ENCODE measurements at regions not wholly inside any gene's neighbourhood (a gene's known extent, or its start where the extent isn't known, plus 50 kb on each side); places are given as distances from the start of the nearest gene placed in this dataset.

DNA sequence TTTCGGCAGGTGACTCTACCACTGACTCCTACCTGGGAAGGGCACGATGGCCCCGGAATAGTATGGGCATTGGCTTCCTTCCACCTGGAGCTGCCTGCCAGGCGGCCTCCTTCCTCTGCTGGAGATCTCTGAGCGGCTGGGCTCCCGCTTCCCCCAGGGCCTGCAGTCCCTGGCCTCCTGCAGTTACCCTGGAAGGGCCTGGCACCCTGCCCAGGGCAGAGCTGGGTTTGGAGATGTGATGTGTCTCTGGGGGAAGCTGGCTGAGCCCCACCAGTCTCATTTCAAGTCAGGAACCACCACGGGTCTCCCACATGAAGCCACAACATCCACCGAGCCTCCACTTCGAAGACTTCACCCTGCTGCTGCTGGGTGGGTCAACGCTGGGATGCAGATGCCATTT lies 97.9 kb downstream of the IRF8 start:
- no peaks in the 10 kb centered on the region for H4K20me1 ChIP-seq (ENCODE audit: control insufficient read depth, insufficient read depth)
- peak overlapping the region; percentile 91 for H3K4me2 ChIP-seq (ENCODE audit: control insufficient read depth, insufficient read depth)
- H3K36me3 ChIP-seq (ENCODE audit: control insufficient read depth in 2 of 2, insufficient read depth in 2 of 2, low read length in 1 of 2) = no peaks in the 10 kb centered on the region
- ChIA-PET POLR2A (interaction anchor here (2.1 to 7.7 kb wide), 2 partner anchors 9 to 13 kb away, joined by 8 to 58 read pairs; no protein-coding TSS in a partner anchor), SMC1A (ENCODE audit: uncharacterized antibody, unreplicated experiment) (interaction anchor here (0.9 to 18.6 kb wide), 4 partner anchors 11 to 175 kb away, joined by 3 to 338 read pairs (median 154); partner anchors contain the start of gene IRF8), CTCF (interaction anchor here (0.6 to 4.2 kb wide), 5 partner anchors 9 to 177 kb away, joined by 3 to 42 read pairs (median 8); no protein-coding TSS in a partner anchor), RAD21 (ENCODE audit: unreplicated experiment) (interaction anchor here (1.0 to 4.8 kb wide), 3 partner anchors 8 to 175 kb away, joined by 3 to 36 read pairs (median 3); no protein-coding TSS in a partner anchor)
- H3K4me3 ChIP-seq = no peak overlapping the region
- no peak for TF ChIP-seq ZNF592 (IDR thresholded peaks at IDR 0.05)
- no peak for TF ChIP-seq RAD51 (IDR thresholded peaks at IDR 0.05)
- no peak for TF ChIP-seq SUZ12 (IDR thresholded peaks at IDR 0.05; ENCODE audit: unreplicated experiment)
- no peak for TF ChIP-seq MEF2A (IDR thresholded peaks at IDR 0.05; ENCODE audit: insufficient read depth, low read depth, low read length)
- TF ChIP-seq ZBTB33 (IDR thresholded peaks at IDR 0.05) = no peak
- no peak for TF ChIP-seq CHD1 (IDR thresholded peaks at IDR 0.05; ENCODE audit: low read depth, low read length)
- TF ChIP-seq POLR2A (IDR thresholded peaks at IDR 0.05; ENCODE audit: low read depth, low read length) = no peak
- TF ChIP-seq POU2F2 (IDR thresholded peaks at IDR 0.05; ENCODE audit: borderline replicate concordance, low read depth, low read length) = no peak
- H3K9me3 ChIP-seq (replicated peaks; ENCODE audit: control insufficient read depth, insufficient read depth, low read length) = peaks cover 3% of the 10 kb centered on the region; the same call in 2 of the 3 replicates
- peaks cover 87% of the 10 kb centered on the region for H3K4me1 ChIP-seq (ENCODE audit: control insufficient read depth, insufficient read depth, low read length)
- H3K79me2 ChIP-seq (ENCODE audit: control insufficient read depth, insufficient read depth, low read length) = peaks cover 13% of the 10 kb centered on the region
- intact Hi-C loops (cut with micrococcal nuclease; ENCODE audit: unreplicated experiment) = no loop called here
- 89% methylated on average over 10 of the region's 10 CpGs for WGBS (ENCODE audit: insufficient coverage, insufficient replicate concordance, low lambda C conversion rate, missing lambda C conversion rate)
- peak overlapping the region; percentile 93 for H3K27ac ChIP-seq (ENCODE audit: control insufficient read depth, insufficient read depth)
- DNase-seq (ENCODE audit: low read depth, low spot score) = no peak
- no peak for ATAC-seq
- H2AFZ ChIP-seq (ENCODE audit: control insufficient read depth, low read depth, low read length) = no peak overlapping the region
- H3K9ac ChIP-seq (ENCODE audit: control insufficient read depth, insufficient read depth, low read length) = no peak overlapping the region
- no peaks in the 10 kb centered on the region for H3K27me3 ChIP-seq (replicated peaks in 1 of 2; ENCODE audit: control insufficient read depth in 2 of 2, insufficient read depth in 2 of 2, low read length in 1 of 2)
- BruUV-seq (replicated peaks) = no TSS peak
- in situ Hi-C loops (cut with MboI) = no loop called here
- no peak for FAIRE-seq

All from GM12878 (cell line).